Hypothalamus (tissue), 51 donors: ENCODE measurements at regions not wholly inside any gene's neighbourhood (a gene's known extent, or its start where the extent isn't known, plus 50 kb on each side); places are given as distances from the start of the nearest gene placed in this dataset.

Source experiments
- DNase-seq, 51 donors: peaks; one replicate each; lab custom pipeline; 2025; lab: John Stamatoyannopoulos, UW

- DNase-seq = no peak
Measured at GRCh38 chr6:110033101-110033500, 55.0 kb downstream of the GPR6 start.

- DNase-seq = no peak
Measured at GRCh38 chr6:110033749-110034666, 55.9 kb downstream of the GPR6 start.

GRCh38 chr6:110034667-110035036 lies 56.5 kb downstream of the GPR6 start:
- peak in 2 of 51 donors; percentile 7 to 12 for DNase-seq

GRCh38 chr6:110035321-110035720 lies 57.2 kb downstream of the GPR6 start:
- DNase-seq = no peak

- DNase-seq = no peak
Measured at GRCh38 chr6:110036408-110037302, 58.5 kb downstream of the GPR6 start.

GRCh38 chr6:110037726-110038295 lies 59.7 kb downstream of the GPR6 start:
- DNase-seq = no peak

- peak in 48 of 51 donors; percentile 5 to 88 (median 59) for DNase-seq
Measured at GRCh38 chr6:110039364-110039980, 61.4 kb downstream of the GPR6 start.

- DNase-seq = peak in 3 of 51 donors; percentile 7 to 58 (median 27)
Measured at GRCh38 chr6:110039981-110040383, 61.9 kb downstream of the GPR6 start.

GRCh38 chr6:110040716-110041115 lies 62.6 kb downstream of the GPR6 start:
- DNase-seq = no peak

- no peak for DNase-seq
Measured at GRCh38 chr6:110041126-110041525, 63.0 kb downstream of the GPR6 start.

- DNase-seq = no peak
Measured at GRCh38 chr6:110041830-110042229, 63.7 kb downstream of the GPR6 start.

GRCh38 chr6:110042670-110043296 lies 64.7 kb downstream of the GPR6 start:
- DNase-seq = no peak

GRCh38 chr6:110043366-110043994 lies 65.4 kb downstream of the GPR6 start:
- no peak for DNase-seq

GRCh38 chr6:110044096-110044495 lies 66.0 kb downstream of the GPR6 start:
- DNase-seq = no peak

GRCh38 chr6:110044622-110045021 lies 66.5 kb downstream of the GPR6 start:
- DNase-seq = no peak

GRCh38 chr6:110048221-110048875 lies 70.2 kb downstream of the GPR6 start:
- DNase-seq = no peak

- DNase-seq = no peak
Measured at GRCh38 chr6:110049696-110050439, 71.8 kb downstream of the GPR6 start.
